ENCODE measurements at regions not wholly inside any gene's neighbourhood (a gene's known extent, or its start where the extent isn't known, plus 50 kb on each side); places are given as distances from the start of the nearest gene placed in this dataset.
"Not testable (repeated sequence)": the region's sequence is repeated elsewhere in the genome, so short reads cannot be mapped to it uniquely, and the experiment has no call there.

GRCh38 chr5:13346401-13346800 lies 598.1 kb downstream of the DNAH5 start:
- no peak for DNase-seq

DNA sequence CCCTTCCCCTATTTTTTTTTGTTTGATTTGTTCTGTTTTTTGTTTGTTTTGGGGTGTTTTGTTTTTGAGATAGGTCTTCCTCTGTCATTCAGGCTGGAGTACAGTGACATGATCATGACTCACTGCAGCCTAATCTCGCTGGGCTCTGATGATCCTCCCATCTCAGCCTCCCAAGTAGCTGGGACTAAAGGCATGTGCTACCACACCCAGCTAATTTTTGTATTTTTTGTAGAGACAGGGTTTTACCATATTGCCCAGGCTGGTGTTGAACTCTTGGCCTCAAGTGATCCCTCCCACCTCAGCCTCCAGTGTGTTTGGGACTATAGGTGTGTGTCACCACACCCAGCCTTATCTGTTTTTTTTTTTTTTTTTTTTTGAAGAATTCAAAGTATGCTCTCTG lies 605.4 kb downstream of the DNAH5 start:
- no peak for DNase-seq

- not testable (repeated sequence) for DNase-seq
These were observed 609.5 kb downstream of the DNAH5 start for GRCh38 chr5:13335026-13335425.

- no peak for DNase-seq
These were observed 612.9 kb downstream of the DNAH5 start for GRCh38 chr5:13331585-13331984.

DNA sequence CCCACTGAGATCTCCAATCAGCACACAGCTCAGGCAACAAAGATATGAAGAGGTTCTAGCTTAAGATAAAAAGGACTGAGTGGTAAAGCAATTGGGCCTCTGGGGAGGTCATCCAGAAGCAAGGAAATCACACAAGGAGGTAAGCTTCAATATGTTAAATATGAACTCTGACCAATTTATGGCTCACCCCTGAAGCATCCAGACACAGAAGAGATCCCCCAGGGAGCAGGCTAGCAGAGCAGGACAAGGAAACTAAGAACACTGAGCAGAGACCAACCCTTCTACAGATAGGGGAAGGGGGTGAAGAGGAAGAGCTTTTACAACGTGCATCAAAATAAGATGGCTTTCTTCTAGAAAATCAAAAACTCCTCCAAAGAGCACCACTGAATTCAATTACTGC lies 616.2 kb downstream of the DNAH5 start:
- no peak for DNase-seq

GRCh38 chr5:13325765-13326164 lies 618.7 kb downstream of the DNAH5 start:
- no peak for DNase-seq

DNA sequence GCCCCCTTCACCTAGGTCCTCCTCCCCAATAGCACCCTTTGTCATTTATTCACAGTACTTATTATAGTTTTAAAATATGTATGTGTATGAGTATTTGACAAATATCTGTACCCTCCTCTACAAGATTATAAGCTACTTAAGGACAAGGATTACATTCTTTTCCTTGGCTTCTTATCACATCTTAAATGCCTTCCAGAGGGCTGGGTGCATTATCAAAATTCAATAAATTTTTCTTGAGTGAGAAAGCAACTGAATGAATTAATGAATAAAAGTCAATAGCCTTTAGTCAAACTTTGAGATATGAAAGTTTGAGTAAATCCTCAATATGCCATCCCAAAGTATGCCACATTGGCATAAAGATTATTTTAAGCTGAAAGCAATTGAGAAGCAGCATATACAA lies 621.7 kb downstream of the DNAH5 start:
- DNase-seq, result no peak

DNA sequence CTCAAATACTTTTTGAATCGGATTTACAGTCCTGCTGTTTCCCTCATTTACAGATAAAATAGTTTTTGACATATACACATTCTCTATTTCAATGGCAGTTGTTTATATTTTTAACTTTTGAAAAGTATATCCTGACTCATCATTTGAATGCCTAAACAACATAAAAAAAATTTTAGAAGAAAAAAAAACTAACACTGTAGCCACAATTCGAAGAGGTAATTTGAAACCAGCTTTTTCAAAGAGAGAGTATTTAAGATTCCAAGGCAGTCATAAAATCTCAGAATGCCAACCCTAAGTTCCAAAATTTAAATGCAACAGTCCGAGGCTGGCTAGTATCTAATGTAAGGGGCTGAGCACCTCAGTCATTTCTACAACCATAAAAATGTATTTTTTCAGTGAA lies 626.8 kb downstream of the DNAH5 start:
- no peak for DNase-seq

- DNase-seq, result peak; percentile 20
These were observed 628.3 kb downstream of the DNAH5 start for GRCh38 chr5:13316176-13316575.

DNA sequence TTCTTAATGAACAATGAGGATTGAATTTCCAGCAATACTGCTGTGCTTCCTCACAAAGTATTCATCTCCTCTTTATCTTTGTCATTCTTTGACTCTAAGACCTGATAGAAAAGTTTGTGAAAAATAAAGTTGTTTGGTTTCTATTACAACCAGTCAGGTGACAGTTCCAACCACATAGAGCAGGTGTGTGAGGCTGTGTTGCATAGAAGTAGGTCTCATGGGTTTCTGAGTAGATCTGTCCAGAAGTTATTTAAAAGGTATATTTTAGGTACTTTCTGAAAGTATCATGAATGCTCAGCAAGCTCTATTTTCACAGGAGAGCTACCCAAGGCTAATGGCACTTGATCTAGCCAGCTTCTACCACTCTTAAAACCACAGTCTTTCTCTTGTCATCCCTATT lies 637.0 kb downstream of the DNAH5 start:
- DNase-seq, result no peak

DNA sequence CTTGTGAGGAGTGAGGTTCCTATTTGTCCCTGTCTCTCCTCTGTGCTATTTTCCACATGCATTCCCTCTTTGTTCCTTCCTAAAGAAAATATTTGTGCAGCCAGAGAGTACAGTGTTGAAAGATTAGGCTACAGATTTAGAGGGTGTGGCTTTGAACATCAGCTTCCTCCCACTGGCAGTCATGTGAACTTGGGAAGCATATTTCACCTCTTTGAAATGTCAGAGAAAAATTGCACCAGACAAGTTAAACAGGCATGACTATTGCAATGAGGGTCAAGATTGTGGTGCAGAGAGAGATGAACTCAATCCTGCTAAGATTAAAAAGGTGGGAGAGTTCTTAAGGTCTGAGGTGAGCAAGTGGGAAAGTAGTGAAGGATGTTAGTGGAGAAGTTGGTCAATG lies 641.0 kb downstream of the DNAH5 start:
- DNase-seq, result no peak

DNA sequence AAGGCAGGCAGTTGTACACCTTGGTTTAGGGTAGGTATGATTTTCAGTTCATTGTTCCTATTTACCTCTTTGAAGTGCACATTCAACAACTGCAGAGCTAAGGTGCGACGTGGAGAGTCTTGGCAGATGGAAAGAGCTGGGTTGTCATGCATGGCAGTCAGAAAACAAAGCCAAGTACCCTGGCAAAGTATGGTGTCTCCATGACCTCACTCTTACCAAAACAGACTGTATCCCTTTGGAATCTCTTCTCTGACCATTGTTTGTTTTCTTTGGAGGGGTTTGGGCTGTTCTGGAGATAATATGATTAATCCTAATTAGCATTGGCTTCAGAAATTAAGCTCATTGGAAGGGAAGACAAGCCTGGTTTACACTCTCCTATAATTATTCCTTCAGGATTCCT lies 665.7 kb downstream of the DNAH5 start:
- no peak for DNase-seq

GRCh38 chr5:13278148-13278547 lies 666.3 kb downstream of the DNAH5 start:
- DNase-seq, result no peak

GRCh38 chr5:13276156-13276555 lies 668.3 kb downstream of the DNAH5 start:
- no peak for DNase-seq

DNA sequence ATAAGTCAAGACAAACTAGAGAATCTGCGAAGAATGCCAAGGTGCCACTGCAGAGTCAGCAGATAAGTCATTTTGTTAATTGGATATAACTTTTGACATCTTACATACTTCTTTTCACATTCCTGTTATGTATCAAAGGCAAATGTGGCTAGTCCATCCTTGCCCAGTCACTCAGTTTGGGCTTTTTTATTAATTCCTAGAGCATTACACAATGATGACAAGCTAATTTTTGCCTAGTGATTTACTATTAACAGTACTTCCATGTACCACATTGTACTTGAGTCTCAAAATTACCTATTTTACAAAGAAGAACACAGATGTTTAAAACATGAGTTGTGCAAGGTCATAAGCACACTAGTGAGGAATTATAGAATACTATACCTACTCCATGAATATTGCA lies 680.8 kb downstream of the DNAH5 start:
- no peak for DNase-seq

DNA sequence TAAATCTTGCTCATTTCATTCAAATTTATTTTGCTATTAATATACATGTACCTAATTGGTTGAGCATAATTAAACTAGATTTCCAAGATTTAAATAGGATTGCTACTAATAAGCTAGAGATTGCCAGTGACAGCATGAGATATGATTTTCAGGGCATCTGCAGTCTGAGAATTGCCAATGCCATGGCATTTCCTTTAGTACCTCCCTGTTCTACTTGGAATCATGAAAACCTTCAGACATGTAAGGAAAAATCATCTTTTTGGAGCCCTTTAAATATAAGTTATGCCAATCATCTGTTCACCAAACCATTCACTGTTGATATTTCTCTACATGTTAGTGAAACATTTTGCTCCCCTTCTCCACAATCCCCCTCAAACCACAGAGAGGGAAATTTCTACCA lies 691.4 kb downstream of the DNAH5 start:
- no peak for DNase-seq

DNA sequence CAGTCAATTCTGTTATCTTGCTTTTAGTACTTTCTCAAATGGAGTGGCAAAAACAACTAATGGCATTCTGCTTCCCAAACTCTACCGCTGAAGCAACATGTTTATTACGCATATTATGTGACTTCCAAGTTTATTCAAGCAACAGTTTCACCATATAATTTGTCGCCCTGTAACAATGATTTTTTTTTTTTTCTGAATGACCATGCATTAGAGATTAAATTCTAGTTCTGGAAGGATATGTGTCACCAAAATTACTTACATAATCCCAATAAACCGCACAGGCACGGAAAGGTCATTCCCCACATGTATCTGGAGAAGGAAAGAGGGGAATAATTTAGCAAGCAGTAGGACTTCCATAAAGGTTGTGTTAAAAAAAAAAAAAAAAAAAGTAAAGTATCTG lies 691.8 kb downstream of the DNAH5 start:
- no peak for DNase-seq

DNA sequence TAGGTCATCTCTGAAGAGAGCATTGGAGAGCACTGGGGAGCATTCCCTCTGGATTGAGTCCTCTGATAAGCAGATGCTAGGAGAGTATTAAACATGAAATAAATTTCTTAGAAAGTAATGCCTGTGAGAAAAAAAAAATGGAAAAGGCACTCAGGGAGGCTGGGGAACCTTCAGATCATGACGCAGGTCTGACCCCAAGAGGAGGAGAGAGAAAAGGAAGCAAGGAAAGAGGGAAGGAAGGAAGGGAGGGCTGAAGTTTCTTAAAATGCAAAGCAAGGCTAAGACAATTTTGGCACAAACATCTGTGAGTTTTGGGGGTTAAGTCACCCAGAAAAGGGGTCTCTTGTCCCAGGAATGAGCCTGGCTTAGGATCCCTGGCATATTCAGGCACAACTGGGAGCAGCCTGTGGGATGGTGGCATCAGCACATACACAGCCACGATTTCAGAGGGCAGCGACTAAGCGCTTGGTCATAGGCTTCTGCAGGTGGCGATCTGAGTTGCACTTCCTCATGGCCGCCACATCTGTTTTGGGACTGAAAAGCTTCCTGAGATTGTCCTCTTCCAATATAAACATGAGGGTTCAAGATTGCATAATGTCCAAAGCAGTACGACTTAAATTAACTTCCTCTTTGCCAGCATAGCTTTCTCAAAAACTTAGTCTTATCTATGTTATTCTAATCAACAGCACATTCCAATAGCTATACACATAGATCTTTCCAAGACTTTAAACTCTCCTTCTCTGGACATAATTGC lies 692.7 kb downstream of the DNAH5 start:
- no peak for DNase-seq

GRCh38 chr5:13250464-13251291 lies 693.8 kb downstream of the DNAH5 start:
- no peak for DNase-seq

DNA sequence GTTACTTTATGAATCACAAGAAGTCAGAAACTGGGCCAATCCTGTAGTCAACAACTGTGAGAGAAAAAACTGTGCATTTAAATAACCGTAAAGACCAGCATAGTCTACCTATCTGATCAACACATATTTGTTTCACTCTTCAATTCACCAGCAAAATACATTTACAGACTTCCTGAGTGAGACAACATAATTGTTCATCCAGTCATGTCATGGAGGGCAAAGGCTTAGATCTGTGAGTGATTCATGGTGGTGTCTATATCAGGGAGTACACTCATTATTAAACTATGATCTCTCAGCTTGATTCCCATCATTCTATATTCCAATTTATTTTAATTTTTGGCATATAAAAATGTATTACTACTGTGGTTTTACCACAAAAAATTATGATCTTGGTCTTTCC lies 694.6 kb downstream of the DNAH5 start:
- no peak for DNase-seq

GRCh38 chr5:13248253-13248652 lies 696.2 kb downstream of the DNAH5 start:
- DNase-seq, result no peak

DNA sequence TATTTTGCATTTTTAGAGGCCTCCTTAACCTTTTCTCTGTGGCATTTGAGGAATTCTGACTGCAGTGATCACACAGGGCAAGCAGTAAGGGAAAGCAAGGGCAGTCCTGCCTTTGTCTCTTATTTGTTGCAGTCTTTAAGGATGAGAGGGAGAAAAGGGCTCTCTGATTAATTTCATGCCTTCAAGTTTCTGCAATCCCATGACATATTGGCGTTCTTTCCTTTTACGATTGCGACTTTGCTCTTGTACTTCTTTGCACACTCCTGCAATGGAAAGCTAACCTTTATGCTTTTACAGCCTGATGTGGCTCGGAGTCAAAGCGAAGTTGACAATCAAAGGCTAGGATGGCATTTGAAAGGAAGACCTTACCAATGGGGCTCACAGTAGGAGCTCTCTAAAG lies 698.4 kb downstream of the DNAH5 start:
- no peak for DNase-seq

GRCh38 chr5:13244151-13244550 lies 700.3 kb downstream of the DNAH5 start:
- no peak for DNase-seq

GRCh38 chr5:13227513-13227912 lies 717.0 kb downstream of the DNAH5 start:
- no peak for DNase-seq

Data from renal pelvis (tissue), 1 donor.